BJ (cell line): ENCODE measurements at regions not wholly inside any gene's neighbourhood (a gene's known extent, or its start where the extent isn't known, plus 50 kb on each side); places are given as distances from the start of the nearest gene placed in this dataset.

Source experiments
- CTCF ChIA-PET: fragments of 350-600 bp; formaldehyde crosslinking; extraction: SDS; loops from one replicate; lab custom pipeline; 2021; ENCODE audit warnings: antibody characterized with exemption, inconsistent platforms; lab: Yijun Ruan, JAX
- POLR2A ChIA-PET: fragments of 300-600 bp; sonication (Branson Sonifier 250); formaldehyde crosslinking; extraction: SDS; loops from one replicate; lab custom pipeline; 2021; ENCODE audit warnings: antibody characterized with exemption; lab: Charles Lee
- DNase-seq: peaks from one replicate; pipeline ENCODE4 v3.0.0-alpha.2; 2011; ENCODE audit warnings: low read depth
- H3K27me3 ChIP-seq: 2 replicates; pipeline ENCODE4 v1.6.0; 2011; ENCODE audit warnings: low read length; ENCODE audit not compliant: control insufficient read depth, insufficient read depth
- H3K36me3 ChIP-seq: 2 replicates; pipeline ENCODE4 v1.5.1; 2011; ENCODE audit warnings: low read length; ENCODE audit not compliant: control insufficient read depth, insufficient read depth
- H3K4me3 ChIP-seq: 2 replicates; pipeline ENCODE4 v1.5.1; 2011; ENCODE audit warnings: low read depth, mild to moderate bottlenecking, control low read depth, low read length
- CTCF ChIP-seq: IDR thresholded peaks from 2 replicates; pipeline ENCODE4 v1.5.1; 2011; ENCODE audit warnings: low read depth, mild to moderate bottlenecking, control low read depth, inconsistent platforms, low read length, moderate library complexity; ENCODE audit not compliant: insufficient read depth

- H3K4me3 ChIP-seq = no peak overlapping the region
- POLR2A ChIA-PET = no interaction called here
- H3K36me3 ChIP-seq = no peaks in the 10 kb centered on the region
- no peaks in the 10 kb centered on the region for H3K27me3 ChIP-seq
- DNase-seq = no peak
- TF ChIP-seq CTCF = no peak
- CTCF ChIA-PET = no interaction called here
Observed at GRCh38 chr5:164300295-164300694, 794.9 kb downstream of the MAT2B start.

- Histone ChIP-seq H3K4me3 (no peak overlapping the region), H3K27me3 (no peaks in the 10 kb centered on the region), H3K36me3 (no peaks in the 10 kb centered on the region)
- POLR2A ChIA-PET = no interaction called here
- DNase-seq = no peak
- no peak for TF ChIP-seq CTCF
- CTCF ChIA-PET = no interaction called here
Observed at GRCh38 chr5:164301136-164301535, 795.7 kb downstream of the MAT2B start.

GRCh38 chr5:164301708-164302107 is 796.3 kb downstream of the MAT2B start:
- Histone ChIP-seq H3K4me3 (no peak overlapping the region), H3K27me3 (no peaks in the 10 kb centered on the region), H3K36me3 (no peaks in the 10 kb centered on the region)
- POLR2A ChIA-PET = no interaction called here
- TF ChIP-seq CTCF = no peak
- DNase-seq = no peak
- CTCF ChIA-PET = no interaction called here

- Histone ChIP-seq H3K4me3 (no peak overlapping the region), H3K36me3 (no peaks in the 10 kb centered on the region), H3K27me3 (no peaks in the 10 kb centered on the region)
- ChIA-PET CTCF (no interaction called here), POLR2A (no interaction called here)
- no peak for TF ChIP-seq CTCF
- no peak for DNase-seq
Observed at GRCh38 chr5:164302533-164303235, 797.3 kb downstream of the MAT2B start.

GRCh38 chr5:164303646-164304215 is 798.3 kb downstream of the MAT2B start:
- no peak for DNase-seq
- Histone ChIP-seq H3K4me3 (no peak overlapping the region), H3K27me3 (no peaks in the 10 kb centered on the region), H3K36me3 (no peaks in the 10 kb centered on the region)
- no peak for TF ChIP-seq CTCF
- POLR2A ChIA-PET = no interaction called here
- CTCF ChIA-PET = no interaction called here
